ENCODE measurements at regions not wholly inside any gene's neighbourhood (a gene's known extent, or its start where the extent isn't known, plus 50 kb on each side); places are given as distances from the start of the nearest gene placed in this dataset.
"Not testable (repeated sequence)": the region's sequence is repeated elsewhere in the genome, so short reads cannot be mapped to it uniquely, and the experiment has no call there.

DNA sequence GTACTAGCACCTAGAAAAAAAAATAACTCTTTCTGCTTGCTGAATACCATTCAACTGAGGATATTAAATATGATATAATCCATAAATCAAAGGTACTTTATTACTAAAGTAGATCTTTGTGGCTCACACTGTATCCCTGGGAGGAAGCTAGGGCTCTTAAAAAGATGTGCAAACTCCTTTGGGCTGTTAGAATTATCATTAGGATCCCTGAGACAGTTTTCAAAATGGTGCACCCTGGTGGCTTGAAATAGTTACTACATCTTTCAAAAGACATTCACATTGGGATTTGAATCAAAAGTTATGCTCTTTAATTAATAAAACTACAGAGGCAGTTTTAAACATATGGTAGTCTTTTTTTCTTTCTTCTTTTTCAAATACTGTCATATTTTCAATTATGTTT lies 228.5 kb upstream of the G2E3 start:
- DNase-seq: no peak

DNA sequence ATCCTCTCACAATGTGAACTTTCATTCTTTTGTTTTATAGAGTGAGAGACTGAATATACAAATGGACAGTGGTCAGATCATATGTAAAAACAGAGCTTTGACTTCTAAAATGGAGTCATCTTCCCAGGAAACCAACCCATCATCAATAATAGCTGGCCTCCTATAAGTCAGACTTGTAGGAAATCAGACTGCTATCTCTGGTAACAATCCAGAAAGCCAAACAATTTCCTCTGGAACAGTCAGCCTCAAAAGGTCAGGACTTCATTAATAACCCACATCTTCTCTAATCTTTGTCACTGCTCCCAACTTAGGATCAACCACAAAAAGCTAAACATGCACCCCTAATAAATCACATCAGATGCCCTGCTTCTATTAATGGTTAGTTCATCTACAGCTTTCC lies 227.9 kb upstream of the G2E3 start:
- DNase-seq: no peak

DNA sequence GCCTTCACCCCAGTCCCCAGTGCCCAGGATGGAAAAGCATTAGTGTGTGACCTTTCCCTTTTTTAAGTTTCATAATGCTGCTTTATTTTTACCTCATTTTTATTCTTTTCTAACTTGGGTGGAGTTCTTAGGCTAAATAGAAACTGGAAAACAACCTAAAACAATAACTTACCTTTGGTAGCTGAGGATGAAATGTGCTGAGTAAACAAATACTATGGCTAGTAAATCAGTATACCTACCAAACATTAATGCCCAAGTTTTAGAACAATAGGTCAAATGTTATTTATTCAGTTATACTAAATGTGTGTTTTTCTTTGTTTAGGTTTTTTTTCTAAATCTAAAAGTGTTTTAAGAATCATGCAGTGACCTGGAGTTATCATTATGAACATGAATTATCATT lies 226.6 kb upstream of the G2E3 start:
- DNase-seq: no peak

DNA sequence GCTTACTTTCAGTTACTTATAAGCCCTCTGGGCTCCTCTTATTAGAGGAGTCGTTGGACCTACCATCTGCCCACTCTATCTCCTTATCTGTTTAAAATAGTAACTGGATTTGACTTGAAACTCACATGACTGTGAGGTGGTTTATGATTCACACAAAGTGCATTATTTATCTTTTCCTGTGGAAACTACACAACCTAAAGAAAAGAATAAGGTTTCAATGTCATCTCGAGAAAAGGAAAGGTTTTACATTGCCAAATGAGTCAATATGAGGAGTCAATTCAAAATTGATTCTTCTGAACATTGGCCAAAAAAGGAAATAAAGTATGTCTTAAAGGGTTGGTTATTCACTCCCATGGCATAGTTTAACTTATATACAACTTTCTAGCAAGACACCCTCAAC lies 225.0 kb upstream of the G2E3 start:
- DNase-seq: no peak

DNA sequence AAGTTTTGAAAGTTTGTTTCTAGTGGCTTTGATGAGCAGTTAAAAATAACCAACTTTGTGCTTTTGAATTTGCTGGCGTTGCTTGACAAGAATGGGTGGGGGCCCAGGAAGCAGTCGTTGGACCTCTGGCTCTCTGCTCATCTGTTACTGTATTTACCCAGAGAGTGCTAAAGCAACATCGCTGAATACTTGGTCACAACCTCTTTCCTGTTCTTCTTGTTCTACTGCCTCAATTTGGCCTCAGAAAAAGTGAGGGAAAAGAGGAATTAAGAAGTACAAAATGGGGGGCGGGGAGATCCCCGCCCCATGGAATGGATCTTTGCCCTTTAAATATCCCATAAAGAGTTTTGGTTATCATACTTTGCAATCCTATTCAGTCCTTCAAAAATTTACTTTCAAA lies 221.5 kb upstream of the G2E3 start:
- no peak for DNase-seq

DNA sequence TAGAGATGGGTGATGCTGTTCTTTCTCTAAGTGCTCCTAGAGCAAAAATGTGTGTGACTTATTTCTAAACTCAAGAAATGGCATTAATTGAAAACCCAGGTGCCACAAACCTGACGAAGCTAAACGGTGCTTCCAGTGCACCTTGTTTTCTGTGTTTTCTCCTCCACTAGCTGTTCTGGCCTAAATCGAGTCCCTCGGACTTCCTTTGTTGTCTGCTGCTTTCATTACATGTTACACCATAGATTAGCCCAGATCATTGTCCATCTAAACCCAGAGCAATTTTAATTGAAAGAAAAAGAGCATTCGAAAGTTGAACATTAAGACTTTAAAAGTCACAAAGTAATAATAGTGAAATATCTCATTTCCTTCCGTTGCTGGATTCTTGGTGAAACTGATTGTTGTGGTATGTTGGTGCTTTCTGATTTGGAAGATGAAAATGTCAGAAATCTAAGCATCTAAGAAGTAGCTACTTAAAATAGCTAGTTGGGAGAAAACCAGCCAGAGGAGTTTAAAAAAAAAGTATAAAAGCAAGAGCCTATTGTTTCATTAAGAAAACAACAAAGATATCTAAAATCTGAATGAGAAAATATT lies 219.6 kb upstream of the G2E3 start:
- DNase-seq: no peak

DNA sequence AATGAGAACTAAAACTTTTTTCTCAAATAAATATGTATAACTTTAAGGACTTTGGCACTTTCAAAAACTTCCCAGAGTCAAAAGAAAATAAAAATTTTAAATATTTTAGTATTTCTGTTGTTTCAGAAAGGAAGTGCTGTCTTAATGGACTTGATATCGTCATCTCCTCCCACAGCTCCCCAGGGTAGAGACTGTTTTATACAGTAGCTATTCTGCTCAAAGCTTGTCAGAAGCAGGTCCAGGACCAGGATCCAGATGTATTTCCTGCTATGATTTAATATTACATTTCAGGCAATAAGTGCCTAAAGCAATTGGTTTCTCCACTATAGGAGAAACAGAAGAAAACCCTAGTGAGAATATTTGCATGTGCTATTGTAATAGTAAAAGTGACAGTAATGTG lies 218.5 kb upstream of the G2E3 start:
- DNase-seq: no peak

DNA sequence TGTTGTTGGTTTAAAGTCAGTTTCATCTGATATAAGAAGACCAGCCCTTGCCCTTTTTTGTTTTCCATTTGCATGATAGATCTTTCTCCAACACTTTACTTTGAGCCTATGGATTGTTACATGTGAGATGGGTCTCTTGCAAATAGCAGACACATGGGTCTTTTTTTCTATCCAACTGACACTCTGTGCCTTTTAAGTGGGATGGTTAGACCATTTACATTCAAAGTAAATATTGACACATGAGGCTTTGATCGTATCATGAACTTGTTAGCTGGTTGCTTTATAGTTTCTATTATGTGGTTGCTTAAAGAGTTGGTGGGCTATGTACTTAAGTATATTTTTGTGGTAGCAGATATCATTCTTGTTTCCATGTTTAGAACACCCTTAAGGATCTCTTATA lies 213.4 kb upstream of the G2E3 start:
- no peak for DNase-seq

DNA sequence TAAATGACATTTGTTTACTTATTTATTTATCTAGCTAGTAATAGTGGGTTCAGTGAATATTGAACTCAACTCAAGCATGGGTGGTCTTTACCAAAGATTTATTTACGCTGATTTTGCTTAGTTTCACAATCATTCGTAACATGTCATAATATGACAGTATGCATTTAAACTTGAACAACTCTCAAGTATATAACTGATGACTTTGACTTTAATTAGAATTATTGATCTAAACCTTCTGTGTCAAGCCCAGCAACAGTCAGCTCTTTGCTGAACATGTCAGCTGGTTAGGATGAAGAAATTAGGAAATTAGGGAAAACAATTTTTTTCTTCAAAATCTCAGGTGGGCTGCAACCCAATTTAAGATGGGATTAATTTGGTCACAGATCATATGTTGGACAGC lies 210.5 kb upstream of the G2E3 start:
- DNase-seq: no peak

DNA sequence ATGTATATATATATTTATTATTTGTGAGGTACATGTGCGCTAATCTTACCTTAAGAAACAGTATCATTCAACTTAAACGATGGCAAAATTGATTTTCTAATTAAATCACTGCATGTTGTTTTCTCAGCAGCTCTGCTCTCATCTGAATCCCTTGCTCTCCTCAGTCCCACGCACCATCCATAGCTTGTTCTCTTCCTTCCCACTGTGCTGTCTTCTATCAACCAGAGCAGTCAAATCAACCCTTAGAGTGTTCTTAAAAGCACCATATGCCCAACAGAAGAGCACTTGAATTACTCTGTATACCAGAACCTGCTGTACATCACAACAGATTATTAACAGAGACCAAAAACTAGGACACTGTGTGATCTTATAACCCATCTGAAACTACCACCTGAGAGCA lies 209.4 kb upstream of the G2E3 start:
- DNase-seq: no peak

DNA sequence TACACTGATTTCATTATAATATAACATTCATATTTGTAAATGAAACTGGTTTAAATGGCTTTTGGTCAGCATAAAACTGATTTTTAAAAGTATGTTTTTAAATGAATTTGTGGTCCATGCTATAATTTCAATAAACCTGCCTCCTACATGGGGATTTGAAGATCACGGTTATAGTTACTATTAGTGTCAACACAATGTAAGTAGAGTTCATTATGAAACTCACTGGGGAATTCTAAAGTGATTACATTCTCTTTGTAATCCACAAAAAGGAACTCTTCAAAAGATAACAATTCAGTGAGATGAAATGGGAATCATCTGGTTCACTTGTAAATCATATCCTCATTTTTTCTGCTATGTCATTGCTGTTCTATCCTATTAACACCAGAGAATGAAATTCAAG lies 204.5 kb upstream of the G2E3 start:
- DNase-seq: peak; percentile 7

DNA sequence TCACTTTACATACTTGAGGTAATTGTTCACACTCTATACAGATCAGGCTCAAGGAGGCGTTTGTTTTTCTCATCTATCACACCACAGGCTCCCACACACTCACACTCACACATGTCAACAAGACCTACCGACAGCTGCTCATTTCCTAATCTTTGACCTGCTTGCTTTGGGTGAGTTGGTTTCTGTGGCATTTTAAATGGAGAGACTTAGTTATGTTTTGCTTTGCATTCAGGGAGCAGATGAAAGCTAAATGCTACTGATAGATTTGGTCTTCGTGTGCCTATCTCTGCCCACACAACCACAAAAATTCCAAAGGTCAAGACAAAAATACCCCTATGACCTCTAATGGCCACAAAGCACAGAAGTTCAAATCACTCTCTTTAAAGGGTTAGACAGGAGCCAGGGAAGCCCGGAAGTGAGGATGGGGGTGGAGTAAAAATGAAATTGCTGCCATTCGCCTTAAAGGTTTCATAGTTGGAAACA lies 203.5 kb upstream of the G2E3 start:
- DNase-seq: no peak

DNA sequence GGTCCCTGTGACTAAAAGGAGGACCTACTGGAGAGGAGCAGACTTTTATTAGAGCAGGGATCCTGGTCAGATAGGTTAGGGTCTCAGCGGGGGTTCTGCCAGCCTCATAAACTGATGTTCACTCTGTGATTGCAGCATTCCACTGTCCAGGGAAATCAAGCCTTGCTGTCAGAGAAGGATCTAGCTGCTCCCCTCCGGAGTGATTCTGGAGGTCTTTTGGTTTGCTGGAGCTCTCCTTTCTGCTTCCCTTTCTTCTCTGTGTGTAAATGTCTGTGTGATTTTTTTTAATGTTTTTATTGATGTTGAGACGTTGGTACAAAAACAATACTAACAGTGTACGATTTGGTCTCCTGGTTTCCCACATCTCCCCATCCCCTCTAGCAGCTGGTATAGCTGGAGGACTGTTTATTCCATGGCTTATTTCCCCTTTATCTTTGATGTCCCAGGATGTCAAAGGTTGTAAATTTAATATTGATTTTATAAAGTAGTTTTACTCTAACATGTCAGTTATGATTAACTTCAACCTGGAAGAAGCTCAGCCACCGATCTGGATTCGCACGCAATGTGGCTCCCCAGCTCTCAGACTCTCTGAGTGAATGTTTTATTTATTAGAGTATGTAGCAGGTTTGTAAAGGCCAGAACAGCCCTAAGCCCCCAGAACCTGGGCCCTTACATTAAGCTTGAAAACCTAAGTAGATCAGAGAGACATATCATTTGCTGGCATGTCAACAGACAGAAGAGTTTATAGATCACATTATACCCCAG lies 202.3 kb upstream of the G2E3 start:
- DNase-seq: no peak

DNA sequence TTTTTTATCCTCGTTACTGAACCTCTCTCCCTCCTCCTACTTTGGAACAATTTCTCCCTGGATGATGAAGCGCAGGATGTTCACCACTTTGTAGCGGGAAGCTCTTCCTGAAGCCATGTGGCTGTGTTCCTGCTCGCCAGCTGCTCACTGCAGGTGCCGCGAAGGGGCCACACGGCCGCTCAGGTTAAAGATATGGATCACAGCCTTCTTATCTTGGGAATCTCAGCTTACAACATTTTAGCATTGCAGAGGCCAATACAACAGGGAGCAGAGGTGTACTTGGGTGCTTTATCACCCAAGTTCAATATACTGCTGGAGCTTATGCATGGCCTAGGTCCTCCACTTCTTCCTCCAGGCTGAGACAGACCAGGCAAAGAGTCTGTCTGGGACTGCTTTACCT lies 201.2 kb upstream of the G2E3 start:
- DNase-seq: no peak

DNA sequence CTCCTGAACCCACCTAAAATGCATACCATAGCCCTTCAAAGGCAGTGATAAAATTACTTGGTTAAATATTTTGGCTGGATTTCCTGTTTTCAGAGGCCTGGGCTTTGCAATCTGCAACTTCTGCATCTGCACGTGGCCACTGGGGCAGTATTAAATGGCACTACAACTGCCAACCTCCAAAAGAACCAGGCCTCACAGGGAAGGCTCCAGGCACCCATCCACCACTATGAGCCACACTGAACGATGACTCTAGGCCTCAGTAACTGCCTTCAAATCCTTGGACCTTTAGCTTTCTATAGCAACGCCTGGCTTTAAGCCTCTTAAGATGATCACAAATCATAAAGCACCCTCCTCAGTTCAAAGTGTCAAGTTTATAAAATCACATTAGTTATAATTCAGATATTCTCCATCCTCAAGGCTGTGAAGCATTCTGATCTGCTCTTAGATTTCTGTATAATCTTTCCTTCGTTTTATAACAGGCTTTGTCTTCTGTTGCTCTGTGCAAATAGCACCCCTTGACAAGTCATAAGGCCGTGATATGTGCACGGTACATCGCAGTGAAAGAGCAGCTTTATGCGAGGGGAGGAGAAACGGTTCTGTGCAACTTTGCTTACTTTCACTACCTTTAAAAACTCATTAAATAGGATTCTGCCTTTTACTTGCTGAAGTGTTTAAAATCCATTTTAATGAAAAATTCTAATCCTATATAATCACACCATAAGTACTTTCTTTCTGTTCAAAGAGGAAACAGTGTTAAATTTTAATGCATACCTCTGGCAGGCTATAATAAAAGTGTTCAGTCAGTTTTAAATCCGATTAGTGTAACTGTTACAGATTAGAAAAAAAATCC lies 196.4 kb upstream of the G2E3 start:
- no peak for DNase-seq

DNA sequence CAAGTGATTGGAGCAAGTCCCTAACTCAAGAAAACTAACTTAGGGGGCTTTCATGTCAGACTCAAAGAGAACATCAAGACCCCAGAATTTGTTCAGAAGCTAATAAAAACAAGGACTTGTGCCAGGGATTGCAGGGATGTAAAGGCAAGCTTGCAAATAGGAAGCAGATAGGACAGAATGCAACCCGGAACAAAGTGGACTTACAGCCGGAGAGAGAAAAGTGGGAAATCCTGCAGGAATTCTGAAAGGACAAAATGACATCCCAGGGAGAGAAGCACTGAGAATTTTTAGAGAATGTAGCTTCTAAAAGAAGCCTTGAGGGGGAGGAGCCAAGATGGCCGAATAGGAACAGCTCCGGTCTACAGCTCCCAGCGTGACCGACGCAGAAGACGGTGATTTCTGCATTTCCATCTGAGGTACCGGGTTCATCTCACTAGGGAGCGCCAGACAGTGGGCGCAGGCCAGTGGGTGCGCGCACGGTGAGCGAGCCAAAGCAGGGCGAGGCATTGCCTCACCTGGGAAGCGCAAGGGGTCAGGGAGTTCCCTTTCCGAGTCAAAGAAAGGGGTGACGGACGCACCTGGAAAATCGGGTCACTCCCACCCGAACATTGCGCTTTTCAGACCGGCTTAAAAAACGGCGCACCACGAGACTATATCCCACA lies 195.6 kb upstream of the G2E3 start:
- DNase-seq: not testable (repeated sequence)

DNA sequence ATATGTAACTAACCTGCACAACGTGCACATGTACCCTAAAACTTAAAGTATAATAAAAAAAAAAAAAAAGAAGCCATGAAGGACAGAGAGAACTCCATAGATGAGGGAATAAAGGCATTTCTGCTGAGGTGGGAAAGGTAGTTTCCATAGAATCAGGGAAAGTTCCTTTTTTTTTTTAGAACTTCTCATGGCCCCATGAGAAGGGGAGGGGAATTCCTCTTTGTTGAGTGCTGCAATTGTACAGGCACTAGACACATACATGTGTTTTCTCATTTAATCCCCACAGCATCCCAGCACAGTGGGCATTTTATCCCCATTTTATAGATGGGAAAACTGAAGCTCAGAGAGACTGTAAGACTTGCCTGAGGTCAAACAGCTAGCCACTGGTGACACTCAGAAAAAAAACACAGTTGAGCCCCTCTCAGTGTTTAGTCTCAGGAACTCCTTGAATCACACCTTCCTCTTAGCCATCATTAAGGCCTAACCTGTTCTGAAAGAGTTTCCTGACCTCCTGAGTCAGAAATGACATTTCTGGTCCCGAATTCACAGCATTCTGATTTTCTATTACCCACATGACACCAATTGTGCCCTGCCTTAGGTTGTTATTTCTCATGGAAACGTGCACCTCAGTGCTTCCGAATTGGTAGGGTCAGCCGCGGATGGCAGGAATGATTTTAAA lies 189.3 kb upstream of the G2E3 start:
- no peak for DNase-seq

DNA sequence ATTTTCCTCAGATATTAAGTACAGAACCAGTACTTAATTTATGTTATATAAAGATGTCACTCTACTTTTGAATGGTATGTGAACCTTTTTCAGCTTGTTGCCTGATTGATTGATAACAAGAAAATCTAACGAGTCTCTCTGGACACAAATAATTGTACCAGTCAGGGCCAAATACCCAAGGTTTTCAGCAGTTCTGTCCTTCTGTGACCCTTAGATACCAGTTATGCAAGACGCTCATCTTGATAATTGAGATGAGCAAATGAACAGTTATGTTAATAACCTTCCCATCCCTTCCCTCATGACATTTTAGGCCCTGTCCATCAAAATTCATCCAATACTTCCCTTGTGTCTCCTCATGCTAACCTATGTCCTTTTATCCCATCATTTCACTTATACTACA lies 185.9 kb upstream of the G2E3 start:
- no peak for DNase-seq

DNA sequence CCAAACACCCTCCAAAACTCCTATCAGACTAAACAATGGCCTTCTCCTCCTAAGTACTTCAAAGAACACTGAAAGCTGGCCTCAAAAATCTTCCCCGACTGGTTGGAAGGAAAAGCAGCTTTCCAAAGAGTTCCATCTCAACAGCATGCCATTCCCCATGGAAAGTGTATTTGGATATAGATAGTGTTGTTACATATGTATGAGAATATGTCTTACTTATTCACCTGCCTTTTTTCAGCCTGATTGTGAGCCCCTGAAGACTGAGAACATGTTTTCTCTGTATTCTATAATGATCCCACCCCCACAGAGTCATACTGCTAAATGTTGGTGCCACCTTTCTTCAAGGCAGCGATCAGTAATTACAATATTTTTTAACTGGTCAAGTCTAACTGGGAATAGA lies 185.4 kb upstream of the G2E3 start:
- no peak for DNase-seq

DNA sequence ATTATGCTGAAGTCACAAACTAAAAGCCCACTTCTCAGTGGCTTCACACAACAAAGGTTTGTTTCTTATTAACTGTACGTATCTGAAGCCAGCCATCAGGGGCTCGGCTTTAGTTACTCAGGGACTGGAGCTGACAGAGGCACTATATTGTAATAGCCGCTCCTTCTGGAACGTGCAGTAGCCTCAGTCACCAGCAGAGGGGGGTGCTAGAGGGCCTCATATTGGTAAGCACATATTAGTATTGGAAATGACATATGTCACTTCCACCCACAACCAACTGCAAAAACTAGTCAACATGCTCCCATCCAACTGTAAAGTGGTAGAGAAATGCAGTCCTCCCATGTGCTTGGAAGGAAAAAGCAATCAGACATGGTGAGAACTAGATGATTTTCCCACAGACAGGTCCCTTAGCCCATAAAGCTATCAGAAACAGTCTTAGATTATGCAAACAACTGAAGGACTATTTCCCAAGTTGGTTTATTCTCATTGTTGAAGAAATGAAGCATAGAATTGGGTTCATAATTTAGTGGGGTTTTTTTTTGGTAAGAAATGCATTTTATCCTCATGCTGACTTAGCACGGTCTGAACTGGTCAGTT lies 183.6 kb upstream of the G2E3 start:
- peak; percentile 43 for DNase-seq

DNA sequence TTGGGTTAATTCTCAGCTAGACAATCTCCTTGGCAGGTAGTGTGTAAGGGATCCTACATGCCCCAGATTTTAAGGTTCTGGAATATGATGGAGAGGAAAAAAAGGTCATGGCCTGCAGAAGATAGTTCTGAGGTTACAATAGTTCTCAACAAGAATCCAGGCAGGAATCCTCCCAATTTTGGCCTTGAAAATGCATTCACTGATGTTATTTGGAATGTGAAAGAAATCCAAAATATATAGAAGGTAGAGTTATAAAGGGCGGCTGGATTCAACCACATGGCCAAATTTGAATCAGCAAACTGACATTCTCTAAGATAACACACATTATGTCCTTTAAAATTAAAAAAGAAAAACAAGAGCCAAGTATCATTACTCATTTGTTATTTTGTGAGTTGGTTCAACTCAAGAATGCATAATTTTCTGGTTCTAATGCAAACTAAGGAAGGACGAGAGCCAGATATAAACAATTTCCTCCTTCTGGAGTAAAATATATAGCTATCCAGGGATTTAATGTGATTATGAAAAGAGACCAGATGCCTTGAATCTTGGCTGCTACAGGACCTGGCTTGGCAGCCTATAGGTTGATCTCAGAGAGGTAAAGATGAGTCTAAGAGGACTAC lies 177.0 kb upstream of the G2E3 start:
- DNase-seq: no peak

DNA sequence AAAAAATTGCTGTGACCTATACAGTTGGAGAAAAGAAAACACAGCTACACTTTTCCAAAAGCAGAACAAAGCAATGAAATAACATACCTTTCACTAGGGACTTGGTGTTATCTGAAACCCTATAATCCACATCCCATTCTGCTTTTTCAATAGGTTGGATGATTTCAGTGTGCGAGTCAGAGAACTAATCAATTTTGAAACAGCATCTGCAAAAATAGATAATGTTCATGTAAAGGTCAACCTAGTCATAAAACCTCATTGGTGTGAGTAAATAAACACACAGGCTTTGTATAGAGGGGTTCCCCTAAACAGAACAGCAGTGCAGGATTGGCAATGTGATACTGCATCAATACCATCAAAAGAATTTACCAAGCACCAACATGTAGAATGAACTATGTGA lies 173.0 kb upstream of the G2E3 start:
- peak; percentile 41 for DNase-seq

Measured in NCI-H345 (cell line).